GM21367 (cell line): ENCODE measurements at regions not wholly inside any gene's neighbourhood (a gene's known extent, or its start where the extent isn't known, plus 50 kb on each side); places are given as distances from the start of the nearest gene placed in this dataset.
"Not testable (repeated sequence)": the region's sequence is repeated elsewhere in the genome, so short reads cannot be mapped to it uniquely, and the experiment has no call there.

Source experiments
- ATAC-seq: cut with Tn5 transposase; IDR thresholded peaks from one replicate; pipeline ENCODE4 v1.9.1; 2021; ENCODE audit not compliant: unreplicated experiment

DNA sequence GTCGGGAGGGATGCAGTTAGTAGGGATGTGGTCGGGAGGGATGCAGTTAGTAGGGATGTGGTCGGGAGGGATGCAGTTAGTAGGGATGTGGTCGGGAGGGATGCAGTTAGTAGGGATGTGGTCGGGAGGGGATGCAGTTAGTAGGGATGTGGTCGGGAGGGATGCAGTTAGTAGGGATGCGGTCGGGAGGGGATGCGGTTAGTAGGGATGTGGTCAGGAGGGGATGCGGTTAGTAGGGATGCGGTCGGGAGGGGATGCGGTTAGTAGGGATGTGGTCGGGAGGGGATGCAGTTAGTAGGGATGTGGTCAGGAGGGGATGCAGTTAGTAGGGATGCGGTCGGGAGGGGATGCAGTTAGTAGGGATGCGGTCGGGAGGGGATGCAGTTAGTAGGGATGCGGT lies 96.2 kb downstream of the BDH1 start:
- not testable (repeated sequence) for ATAC-seq

DNA sequence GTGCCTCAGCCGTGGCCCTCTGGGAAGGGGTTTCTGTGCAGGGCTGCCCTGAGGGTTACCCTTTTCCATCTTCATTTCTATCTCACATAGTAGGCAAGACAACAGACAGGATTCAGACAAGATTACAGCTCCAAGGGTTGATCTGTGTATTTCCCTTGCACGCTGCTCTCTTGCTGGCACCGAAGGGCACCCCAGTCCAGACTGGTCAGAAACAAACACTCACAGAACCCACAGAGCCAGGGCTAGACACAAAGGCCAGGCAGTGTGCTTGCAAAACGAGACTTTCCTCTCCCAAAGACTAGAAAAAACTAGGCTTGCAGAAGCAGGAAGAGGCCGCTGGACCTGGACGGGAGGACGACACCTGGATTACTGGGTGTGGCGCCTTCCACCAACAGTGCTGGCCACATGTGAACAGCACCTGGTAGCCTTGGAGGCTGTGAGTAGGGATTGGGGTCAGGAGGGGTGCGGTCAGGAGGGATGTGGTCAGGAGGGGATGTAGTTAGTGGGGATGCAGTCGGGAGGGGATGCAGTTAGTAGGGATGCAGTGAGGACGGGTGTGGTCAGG lies 96.8 kb downstream of the BDH1 start:
- no peak for ATAC-seq

GRCh38 chr3:197458179-197458707 lies 97.5 kb downstream of the BDH1 start:
- ATAC-seq = no peak

GRCh38 chr3:197456261-197457091 lies 99.3 kb downstream of the BDH1 start:
- ATAC-seq = peak; percentile 63

GRCh38 chr3:197454841-197455240 lies 100.9 kb downstream of the BDH1 start:
- ATAC-seq = not testable (repeated sequence)

DNA sequence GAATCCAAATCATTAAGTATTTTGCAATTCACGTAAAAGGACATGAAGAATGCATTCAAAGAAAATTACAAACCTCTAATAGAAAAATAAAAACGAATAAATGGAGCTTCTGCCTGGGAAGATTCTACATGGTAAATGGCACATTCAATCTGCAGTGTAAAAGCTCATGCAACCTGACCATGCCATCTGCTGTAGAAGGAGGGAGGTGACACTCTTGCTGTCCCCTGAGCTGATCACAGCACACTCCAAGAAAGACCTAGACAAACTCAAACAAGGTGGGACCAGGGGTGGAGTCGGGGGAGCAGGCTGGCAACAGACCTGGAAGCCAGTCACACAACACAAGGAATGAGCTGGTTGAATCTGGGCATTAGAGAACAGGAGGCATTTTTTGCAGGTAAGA lies 101.8 kb downstream of the BDH1 start:
- ATAC-seq = no peak

- no peak for ATAC-seq
Measured at GRCh38 chr3:197450810-197451209, 105.0 kb downstream of the BDH1 start.

DNA sequence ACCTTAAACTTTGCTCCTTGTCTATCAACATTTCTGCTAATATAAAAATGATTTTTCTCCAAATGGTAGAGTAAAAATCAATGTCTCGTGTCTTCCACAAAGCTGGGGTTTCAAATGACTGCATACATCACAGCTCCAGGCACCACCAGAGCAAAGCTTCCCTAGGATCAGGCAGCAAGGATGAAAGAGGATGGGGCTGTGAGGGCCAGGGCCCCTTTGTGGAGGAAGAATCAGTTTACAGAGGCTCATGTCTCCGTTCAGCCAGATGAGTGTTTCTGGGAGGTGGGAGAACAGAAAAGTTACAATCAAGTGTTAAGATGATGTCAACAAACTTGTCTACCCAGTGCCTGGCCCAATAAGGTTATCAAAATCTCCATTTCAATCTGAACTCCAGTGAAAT lies 105.5 kb downstream of the BDH1 start:
- ATAC-seq = no peak

DNA sequence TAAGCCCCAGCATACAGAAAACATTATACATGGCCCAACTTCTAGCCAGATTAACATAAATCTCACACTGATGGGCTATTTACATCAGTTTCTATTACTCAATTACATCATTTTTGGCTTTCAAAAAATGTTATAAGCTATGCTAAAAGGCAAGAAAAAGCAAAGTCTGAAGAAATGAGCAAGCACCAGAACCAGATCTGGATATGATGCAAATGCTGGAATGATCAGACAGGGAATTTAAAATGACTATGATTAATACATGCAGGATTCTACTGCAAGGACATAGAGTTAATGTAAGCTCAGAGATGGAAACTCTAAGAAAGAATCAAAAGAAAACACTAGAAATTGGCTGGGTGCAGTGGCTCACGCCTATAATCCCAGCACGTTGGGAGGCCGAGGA lies 106.6 kb downstream of the BDH1 start:
- ATAC-seq = not testable (repeated sequence)

- ATAC-seq = not testable (repeated sequence)
Measured at GRCh38 chr3:197447781-197448180, 108.0 kb downstream of the BDH1 start.

DNA sequence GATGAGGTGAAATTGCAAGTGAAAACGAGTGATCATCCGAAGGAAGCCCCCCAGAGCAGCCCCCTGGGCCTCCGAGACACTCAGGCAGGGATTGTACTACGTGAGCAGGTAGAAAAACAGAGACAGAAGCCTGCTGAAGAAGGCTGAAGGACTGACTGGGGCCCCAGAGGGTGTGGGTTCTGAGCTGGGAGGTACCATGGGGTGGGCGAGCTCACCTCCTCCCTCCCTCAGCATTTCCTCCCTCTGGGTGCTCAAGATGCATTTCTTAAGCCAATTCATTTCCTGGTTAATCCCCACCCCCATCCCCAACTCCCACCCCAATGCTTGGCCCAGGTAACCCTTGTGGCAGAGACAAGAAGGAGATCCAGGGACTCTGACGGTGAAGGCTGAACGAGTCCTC lies 108.7 kb downstream of the BDH1 start:
- no peak for ATAC-seq

DNA sequence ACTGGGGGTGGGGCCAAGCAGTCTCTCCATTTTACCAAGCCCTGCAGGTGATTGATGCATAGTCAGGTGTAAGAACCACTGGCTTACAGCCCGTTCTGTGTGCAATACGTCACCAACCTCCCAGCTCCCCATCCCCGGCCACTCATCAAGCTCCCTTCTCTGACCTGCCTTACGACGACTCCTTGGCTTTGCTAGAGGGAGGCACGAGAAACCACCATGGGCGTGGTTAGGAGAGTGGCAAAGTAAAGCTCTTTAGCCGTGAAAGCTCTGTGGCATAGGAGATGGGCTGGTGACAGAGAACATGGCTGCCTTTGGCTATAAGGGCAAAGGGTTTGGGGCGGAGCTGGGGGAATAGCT lies 109.1 kb downstream of the BDH1 start:
- ATAC-seq = no peak

- no peak for ATAC-seq
Measured at GRCh38 chr3:197445896-197446699, 109.7 kb downstream of the BDH1 start.

GRCh38 chr3:197444793-197445379 lies 110.9 kb downstream of the BDH1 start:
- ATAC-seq = no peak

GRCh38 chr3:197443506-197443905 lies 112.3 kb downstream of the BDH1 start:
- ATAC-seq = no peak

- ATAC-seq = no peak
Measured at GRCh38 chr3:197440717-197441303, 115.0 kb downstream of the BDH1 start.

DNA sequence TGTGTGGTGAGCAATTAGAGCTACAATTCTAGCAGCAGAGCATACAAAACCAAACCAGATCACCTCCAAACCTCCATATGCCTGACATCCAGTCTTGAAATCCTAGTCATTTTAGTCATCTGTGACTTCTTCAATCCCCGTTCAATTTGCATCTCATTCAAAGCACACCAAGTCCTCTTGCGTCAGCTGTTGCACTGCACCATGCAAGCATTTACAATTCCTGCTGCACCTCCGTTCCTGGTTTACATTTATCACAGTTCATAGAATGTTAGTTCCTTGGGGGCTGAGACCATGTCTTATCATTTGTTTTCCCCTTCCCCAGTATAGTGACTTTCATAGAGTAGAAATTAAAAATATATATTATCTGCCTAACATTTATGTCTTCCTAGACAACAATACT lies 116.9 kb downstream of the BDH1 start:
- ATAC-seq = no peak

DNA sequence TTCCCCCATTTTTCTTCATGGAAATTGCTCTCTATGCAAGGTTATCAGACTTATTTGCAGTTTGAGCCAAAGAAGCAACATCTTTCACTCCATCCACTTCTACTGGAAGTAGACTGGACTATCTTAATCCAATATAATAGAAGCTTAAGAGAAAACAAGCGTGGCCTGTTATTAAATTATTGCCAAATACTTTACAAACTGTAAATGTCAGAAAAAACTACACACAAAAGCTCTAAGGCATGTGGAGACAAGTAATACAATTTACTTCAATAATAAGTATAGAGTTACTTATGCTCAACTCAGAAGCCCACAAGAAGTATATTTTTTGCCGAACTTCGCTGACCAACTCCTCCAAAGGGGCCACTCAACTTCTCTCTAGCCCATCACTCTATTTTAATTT lies 120.3 kb downstream of the BDH1 start:
- no peak for ATAC-seq

GRCh38 chr3:197434830-197435229 lies 120.9 kb downstream of the BDH1 start:
- ATAC-seq = no peak

DNA sequence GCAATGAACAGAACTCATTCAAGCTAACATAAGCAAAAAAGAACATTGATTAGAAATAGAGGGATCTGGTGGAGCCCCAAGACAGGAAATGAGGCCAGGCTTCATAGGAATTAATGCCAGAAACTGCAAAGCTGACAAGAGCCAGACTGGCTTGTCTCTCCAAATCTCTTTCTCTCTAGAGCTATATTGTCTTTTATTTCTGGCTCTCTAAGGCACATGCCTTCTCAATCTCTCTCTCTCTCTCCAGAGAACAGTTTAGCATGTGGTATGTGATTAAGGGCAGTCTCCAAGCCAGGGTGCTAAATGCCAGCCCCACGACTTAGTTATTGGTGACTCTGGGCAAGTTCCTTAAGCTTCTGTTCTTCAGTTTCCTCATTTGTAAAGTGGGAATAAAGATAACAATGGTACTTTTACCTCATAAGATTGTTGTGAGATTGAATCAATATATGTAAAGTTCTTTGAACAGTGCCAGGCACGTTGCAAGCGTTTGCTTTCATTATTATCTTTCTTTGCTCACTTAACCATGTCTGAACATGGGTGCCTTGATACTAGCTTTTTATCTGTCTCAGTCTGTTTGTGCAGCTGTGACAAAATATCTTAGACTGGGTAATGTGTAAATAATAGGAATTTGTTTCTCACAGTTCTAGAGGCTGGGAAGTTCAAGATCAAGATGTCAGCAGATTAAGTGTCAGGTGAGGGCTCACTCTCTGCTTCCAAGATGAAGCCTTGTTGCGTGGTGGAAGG lies 123.2 kb downstream of the BDH1 start:
- ATAC-seq = no peak
